Neural cell (in vitro differentiated cells): ENCODE measurements at regions not wholly inside any gene's neighbourhood (a gene's known extent, or its start where the extent isn't known, plus 50 kb on each side); places are given as distances from the start of the nearest gene placed in this dataset.

Source experiments
- H2AFZ ChIP-seq: fragments of 200-600, 300-800 bp; sonication (generic), shearing (Covaris generic); 2 replicates; pipeline ENCODE4 v1.6.0; 2014; ENCODE audit warnings: low read depth, mild to moderate bottlenecking, antibody characterized with exemption, low read length, moderate library complexity
- H3F3A ChIP-seq: fragments of 200-600 bp; shearing (Covaris generic); 2 replicates; pipeline ENCODE4 v1.6.1; 2016; ENCODE audit warnings: mild to moderate bottlenecking, moderate library complexity, mixed read lengths, antibody characterized with exemption, low read length; ENCODE audit not compliant: insufficient read depth, poor library complexity, severe bottlenecking
- H3K27ac ChIP-seq: fragments of 200-600, 300-800 bp; sonication (generic), shearing (Covaris generic); 2 replicates; pipeline ENCODE4 v1.5.1; 2014; ENCODE audit warnings: mild to moderate bottlenecking, low read length, moderate library complexity
- H3K27me3 ChIP-seq: fragments of 300-800, 200-600 bp; sonication (generic), shearing (Covaris generic); 2 replicates; pipeline ENCODE4 v1.6.0; 2014; ENCODE audit warnings: mild to moderate bottlenecking, low read depth, low read length, moderate library complexity; ENCODE audit not compliant: insufficient read depth
- H3K36me3 ChIP-seq: fragments of 300-800, 200-600 bp; sonication (generic), shearing (Covaris generic); 2 replicates; pipeline ENCODE4 v1.5.1; 2014; ENCODE audit warnings: mild to moderate bottlenecking, antibody characterized with exemption, low read length, moderate library complexity; ENCODE audit not compliant: insufficient read depth
- H3K4me2 ChIP-seq: fragments of 300-800, 200-600 bp; sonication (generic), shearing (Covaris generic); 2 replicates; pipeline ENCODE4 v1.6.0; 2014; ENCODE audit warnings: mild to moderate bottlenecking, low read length
- H3K4me3 ChIP-seq: fragments of 300-800, 200-600 bp; sonication (generic), shearing (Covaris generic); 2 replicates; pipeline ENCODE4 v1.5.1; 2014; ENCODE audit warnings: mild to moderate bottlenecking, low read length, moderate library complexity
- H3K79me2 ChIP-seq: fragments of 200-600 bp; shearing (Covaris generic); replicated peaks from 2 replicates; pipeline ENCODE4 v1.6.0; 2014; ENCODE audit warnings: mild to moderate bottlenecking, low read length, moderate library complexity; ENCODE audit not compliant: insufficient read depth
- H3K9ac ChIP-seq: fragments of 300-800, 200-600 bp; sonication (generic), shearing (Covaris generic); 2 replicates; pipeline ENCODE4 v1.6.1; 2016; ENCODE audit warnings: mild to moderate bottlenecking, low read length, mixed read lengths
- H3K9me2 ChIP-seq: fragments of 200-600 bp; shearing (Covaris generic); 2 replicates; pipeline ENCODE4 v1.6.1; 2016; ENCODE audit warnings: mild to moderate bottlenecking, low read length, mixed read lengths; ENCODE audit not compliant: insufficient read depth
- H3K9me3 ChIP-seq: fragments of 200-600, 300-800 bp; sonication (generic), shearing (Covaris generic); 2 replicates; pipeline ENCODE4 v1.6.1; 2016; ENCODE audit warnings: mild to moderate bottlenecking, mixed run types, low read length, moderate library complexity, mixed read lengths
- H4K20me1 ChIP-seq: fragments of 200-600 bp; shearing (Covaris generic); 2 replicates; pipeline ENCODE4 v1.6.1; 2016; ENCODE audit warnings: mild to moderate bottlenecking, mixed run types; ENCODE audit not compliant: insufficient read depth
- CTCF ChIP-seq: fragments of 450-650 bp; IDR thresholded peaks from 2 replicates; pipeline ENCODE4 v1.5.1; 2014; ENCODE audit warnings: antibody characterized with exemption, mild to moderate bottlenecking, moderate library complexity; ENCODE audit not compliant: poor library complexity, severe bottlenecking
- EP300 ChIP-seq: fragments of 450-650 bp; conservative IDR thresholded peaks from 2 replicates; pipeline ENCODE4 v1.6.1; 2014; ENCODE audit warnings: antibody characterized with exemption, mild to moderate bottlenecking, moderate library complexity; ENCODE audit not compliant: poor library complexity, severe bottlenecking
- EZH2 ChIP-seq: fragments of 200-600, 300-800 bp; shearing (Covaris generic), sonication (generic); IDR thresholded peaks from 2 replicates; pipeline ENCODE4 v1.6.1; 2014; ENCODE audit warnings: antibody characterized with exemption, low read length, borderline replicate concordance, mild to moderate bottlenecking; ENCODE audit not compliant: insufficient read depth, poor library complexity, severe bottlenecking
- MXI1 ChIP-seq: fragments of 450-650 bp; conservative IDR thresholded peaks from 2 replicates; pipeline ENCODE4 v1.6.1; 2014; ENCODE audit warnings: antibody characterized with exemption, mild to moderate bottlenecking; ENCODE audit not compliant: poor library complexity, severe bottlenecking
- POLR2AphosphoS5 ChIP-seq: IDR thresholded peaks from 2 replicates; pipeline ENCODE4 v1.6.1; 2012
- RAD21 ChIP-seq: fragments of 450-650 bp; conservative IDR thresholded peaks from 2 replicates; pipeline ENCODE4 v1.6.1; 2014; ENCODE audit warnings: antibody characterized with exemption, mild to moderate bottlenecking, moderate library complexity
- REST ChIP-seq: IDR thresholded peaks from 2 replicates; pipeline ENCODE4 v1.6.1; 2012; ENCODE audit warnings: borderline replicate concordance
- SMC3 ChIP-seq: fragments of 450-650 bp; conservative IDR thresholded peaks from 2 replicates; pipeline ENCODE4 v1.6.1; 2014; ENCODE audit warnings: antibody characterized with exemption, mild to moderate bottlenecking, moderate library complexity; ENCODE audit not compliant: poor library complexity
- TAF1 ChIP-seq: IDR thresholded peaks from 2 replicates; pipeline ENCODE4 v1.6.1; 2012; ENCODE audit warnings: low read depth

- H3K27ac ChIP-seq, result no peak overlapping the region
- no peaks in the 10 kb centered on the region for H3F3A ChIP-seq
- H3K36me3 ChIP-seq, result no peaks in the 10 kb centered on the region
- no peaks in the 10 kb centered on the region for H3K79me2 ChIP-seq
- no peaks in the 10 kb centered on the region for H4K20me1 ChIP-seq
- H3K4me3 ChIP-seq, result no peak overlapping the region
- H3K9ac ChIP-seq, result no peak overlapping the region
- no peak for TF ChIP-seq POLR2AphosphoS5
- H3K9me2 ChIP-seq, result no peaks in the 10 kb centered on the region
- H2AFZ ChIP-seq, result no peak overlapping the region
- H3K27me3 ChIP-seq, result no peaks in the 10 kb centered on the region
- no peaks in the 10 kb centered on the region for H3K9me3 ChIP-seq
- no peak overlapping the region for H3K4me2 ChIP-seq
Measured at GRCh38 chr15:69792823-69793222, 304.9 kb downstream of the TLE3 start.

- TF ChIP-seq SMC3, result no peak
- no peak for TF ChIP-seq CTCF
- no peaks in the 10 kb centered on the region for H3K27me3 ChIP-seq
- no peaks in the 10 kb centered on the region for H3F3A ChIP-seq
- no peaks in the 10 kb centered on the region for H3K9me2 ChIP-seq
- no peak overlapping the region for H3K9ac ChIP-seq
- H3K79me2 ChIP-seq, result no peaks in the 10 kb centered on the region
- no peak overlapping the region for H3K4me3 ChIP-seq
- H3K4me2 ChIP-seq, result no peak overlapping the region
- no peak overlapping the region for H3K27ac ChIP-seq
- H2AFZ ChIP-seq, result no peak overlapping the region
- H3K36me3 ChIP-seq, result no peaks in the 10 kb centered on the region
- no peaks in the 10 kb centered on the region for H3K9me3 ChIP-seq
- H4K20me1 ChIP-seq, result no peaks in the 10 kb centered on the region
Measured at GRCh38 chr15:69793431-69793780, 304.3 kb downstream of the TLE3 start.

GRCh38 chr15:69793781-69794451 lies 303.8 kb downstream of the TLE3 start:
- Histone ChIP-seq H2AFZ (no peak overlapping the region), H3K9me3 (no peaks in the 10 kb centered on the region), H3K9ac (no peak overlapping the region), H3K36me3 (no peaks in the 10 kb centered on the region), H4K20me1 (no peaks in the 10 kb centered on the region), H3K27ac (no peak overlapping the region), H3K4me2 (no peak overlapping the region), H3K79me2 (no peaks in the 10 kb centered on the region), H3K4me3 (no peak overlapping the region), H3F3A (no peaks in the 10 kb centered on the region), H3K9me2 (no peaks in the 10 kb centered on the region), H3K27me3 (no peaks in the 10 kb centered on the region)
- no peak for TF ChIP-seq POLR2AphosphoS5
- no peak for TF ChIP-seq MXI1
- no peak for TF ChIP-seq CTCF
- TF ChIP-seq EP300, result no peak
- TF ChIP-seq EZH2, result no peak
- no peak for TF ChIP-seq SMC3
- no peak for TF ChIP-seq RAD21
- TF ChIP-seq TAF1, result no peak
- TF ChIP-seq REST, result no peak
